GM12872 (cell line): ENCODE measurements at regions not wholly inside any gene's neighbourhood (a gene's known extent, or its start where the extent isn't known, plus 50 kb on each side); places are given as distances from the start of the nearest gene placed in this dataset.

Experiments used
- CTCF ChIP-seq: IDR thresholded peaks from 3 replicates; pipeline ENCODE4 v1.5.1; 2011; ENCODE audit warnings: low read depth, mild to moderate bottlenecking, low read length, moderate library complexity; ENCODE audit not compliant: insufficient read depth

- TF ChIP-seq CTCF = no peak
Measured at GRCh38 chr10:36017137-36017536, 375.0 kb upstream of the FZD8 start.

GRCh38 chr10:36007369-36007768, 365.3 kb upstream of the FZD8 start:
- TF ChIP-seq CTCF = no peak

GRCh38 chr10:36003688-36004087, 361.6 kb upstream of the FZD8 start:
- TF ChIP-seq CTCF = no peak

- no peak for TF ChIP-seq CTCF
Measured at GRCh38 chr10:36003031-36003600, 361.0 kb upstream of the FZD8 start.

- TF ChIP-seq CTCF = no peak
Measured at GRCh38 chr10:36002445-36002844, 360.3 kb upstream of the FZD8 start.

GRCh38 chr10:35998026-35998425, 355.9 kb upstream of the FZD8 start:
- TF ChIP-seq CTCF = no peak

GRCh38 chr10:35995485-35995884, 353.4 kb upstream of the FZD8 start:
- TF ChIP-seq CTCF = no peak
